Natural killer cell (primary cell): ENCODE measurements at regions not wholly inside any gene's neighbourhood (a gene's known extent, or its start where the extent isn't known, plus 50 kb on each side); places are given as distances from the start of the nearest gene placed in this dataset.

Experiments used
- ATAC-seq, 3 donors: fragments of 150-1000 bp in 2 of 3; fragments of 200-7000 bp in 1 of 3; cut with Tn5 transposase; 1 replicate in 1 of 3; 2 replicates in 2 of 3; pipeline ENCODE4 v1.10.0; 2021; ENCODE audit warnings: mild to moderate bottlenecking in 2 of 3, moderate library complexity in 2 of 3
- DNase-seq, 2 donors: peaks; one replicate each; pipeline versions ENCODE4 v3.0.0 to v3.0.0-alpha.2; 2013 to 2021; ENCODE audit warnings: mixed read lengths in 1 of 2
- H3K27ac ChIP-seq: one replicate; pipeline ENCODE4 v1.5.1; 2013; ENCODE audit warnings: mild to moderate bottlenecking, low read length
- H3K27me3 ChIP-seq: one replicate; pipeline ENCODE4 v1.6.1; 2013; ENCODE audit warnings: low read length; ENCODE audit not compliant: control insufficient read depth, insufficient read depth
- H3K36me3 ChIP-seq: one replicate; pipeline ENCODE4 v1.6.1; 2013; ENCODE audit warnings: low read length; ENCODE audit not compliant: control insufficient read depth, insufficient read depth
- H3K4me1 ChIP-seq: one replicate; pipeline ENCODE4 v1.6.1; 2013; ENCODE audit warnings: low read length; ENCODE audit not compliant: control insufficient read depth, insufficient read depth
- H3K4me3 ChIP-seq: one replicate; pipeline ENCODE4 v1.5.1; 2013; ENCODE audit warnings: low read length
- H3K9me3 ChIP-seq: one replicate; pipeline ENCODE4 v1.6.1; 2013; ENCODE audit warnings: low read length; ENCODE audit not compliant: control insufficient read depth, insufficient read depth
- H3K27ac Mint-ChIP-seq, 2 donors: one replicate each; pipeline ENCODE4 v1.8.0; 2022; ENCODE audit warnings: mild to moderate bottlenecking in 2 of 2, mixed read lengths in 2 of 2, moderate library complexity in 1 of 2
- H3K27me3 Mint-ChIP-seq, 2 donors: one replicate each; pipeline ENCODE4 v1.8.0; 2022; ENCODE audit warnings: low read depth in 2 of 2, mixed read lengths in 2 of 2
- H3K36me3 Mint-ChIP-seq: one replicate; pipeline ENCODE4 v1.8.0; 2022; ENCODE audit warnings: mixed read lengths
- H3K4me1 Mint-ChIP-seq, 2 donors: one replicate each; pipeline ENCODE4 v1.8.0; 2022; ENCODE audit warnings: mixed read lengths in 2 of 2
- H3K4me3 Mint-ChIP-seq: one replicate; pipeline ENCODE4 v1.8.0; 2022; ENCODE audit warnings: mild to moderate bottlenecking, moderate library complexity, mixed read lengths
- H3K9me3 Mint-ChIP-seq, 2 donors: one replicate each; pipeline ENCODE4 v1.8.0; 2022; ENCODE audit warnings: mixed read lengths in 2 of 2
- WGBS: methylation state at CpG from one replicate; pipeline ENCODE4 v1.1.7; 2013; ENCODE audit warnings: missing lambda C conversion rate; ENCODE audit not compliant: insufficient coverage; 5-methylcytosine and 5-hydroxymethylcytosine counted together
- intact Hi-C: fragments of 100-400 bp; cut with micrococcal nuclease; formaldehyde crosslinking; loops from one replicate; pipeline ENCODE4 v1.14.2; 2022
- TF ChIP-seq, protein P1 (sequence below): fragments of 200-600 bp; IDR thresholded peaks from one replicate; pipeline ENCODE4 v1.8.0; 2022; ENCODE audit warnings: antibody characterized with exemption

DNA sequence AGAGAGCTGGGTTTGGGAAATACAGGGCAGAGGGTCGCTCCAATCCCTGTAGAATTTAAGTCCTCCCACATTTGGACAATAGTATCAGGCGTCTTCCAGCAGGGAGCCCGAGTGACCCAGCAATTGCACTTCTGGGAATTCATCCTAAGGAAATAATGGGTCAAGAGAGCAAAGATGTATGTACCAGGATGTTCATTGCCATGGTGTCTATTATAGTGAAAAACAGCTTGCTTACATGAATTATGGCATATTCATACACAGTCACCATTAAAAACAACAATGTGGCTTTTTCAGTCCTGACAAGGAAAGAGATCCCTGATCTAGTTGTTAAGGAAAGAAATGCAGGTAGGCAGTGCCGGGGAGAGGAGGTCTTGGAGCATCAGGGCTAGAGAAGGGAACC is 167.7 kb downstream of the PJA1 start:
- H3K36me3 Mint-ChIP-seq, result no peaks in the 10 kb centered on the region

DNA sequence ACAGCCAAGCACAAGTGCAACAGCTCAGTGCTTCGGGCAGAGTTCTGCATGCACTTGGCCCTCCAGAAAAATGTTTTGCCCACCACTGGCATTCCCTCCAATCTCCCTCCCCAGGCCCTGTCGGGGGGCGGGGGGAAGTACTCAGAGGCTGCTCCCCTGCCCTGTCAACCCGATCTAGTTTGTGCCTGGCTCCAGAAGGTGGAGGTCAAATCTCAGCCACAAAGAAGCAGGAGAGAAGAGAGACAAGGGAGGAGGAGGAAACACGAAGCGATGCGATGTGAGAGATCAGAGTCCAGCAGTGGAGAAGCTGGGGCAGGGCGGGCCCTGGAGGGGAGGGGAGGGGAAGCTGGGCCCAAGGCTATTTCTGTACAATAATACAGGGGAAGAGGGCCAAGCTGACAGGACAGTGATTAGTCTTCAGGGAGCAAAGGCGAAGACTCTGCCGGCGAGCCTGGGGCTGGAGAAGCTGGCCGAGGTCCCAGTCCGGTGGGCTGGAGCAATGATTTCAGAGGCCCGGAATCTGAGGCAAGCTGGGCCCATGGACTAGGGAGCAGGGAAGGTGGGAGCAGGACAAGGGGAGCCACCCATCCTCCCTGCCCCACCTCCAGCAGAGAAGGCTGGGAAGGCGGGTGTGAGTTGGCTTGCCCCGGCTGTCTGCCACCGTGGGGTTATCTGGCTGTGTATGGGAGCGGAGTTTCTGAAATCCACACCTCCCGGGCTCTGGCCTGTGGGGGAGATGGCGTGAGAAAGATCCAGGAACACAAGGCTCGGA is 167.1 kb downstream of the EFNB1 start:
- 90% methylated on average over 18 of the region's 21 CpGs for WGBS
- Mint-ChIP-seq H3K27me3 (peaks cover 4 to 23% of the 10 kb centered on the region in 2 donors), H3K36me3 (no peaks in the 10 kb centered on the region), H3K4me3 (no peak overlapping the region), H3K27ac (no peak overlapping the region), H3K4me1 (no peaks in the 10 kb centered on the region), H3K9me3 (no peaks in the 10 kb centered on the region)
- ATAC-seq (no peak), DNase-seq (no peak)
- intact Hi-C loops, result no loop called here
- Histone ChIP-seq H3K36me3 (no peaks in the 10 kb centered on the region), H3K27ac (no peak overlapping the region), H3K27me3 (no peaks in the 10 kb centered on the region), H3K4me3 (no peak overlapping the region), H3K4me1 (no peaks in the 10 kb centered on the region), H3K9me3 (no peaks in the 10 kb centered on the region)
- TF ChIP-seq, protein P1, sequence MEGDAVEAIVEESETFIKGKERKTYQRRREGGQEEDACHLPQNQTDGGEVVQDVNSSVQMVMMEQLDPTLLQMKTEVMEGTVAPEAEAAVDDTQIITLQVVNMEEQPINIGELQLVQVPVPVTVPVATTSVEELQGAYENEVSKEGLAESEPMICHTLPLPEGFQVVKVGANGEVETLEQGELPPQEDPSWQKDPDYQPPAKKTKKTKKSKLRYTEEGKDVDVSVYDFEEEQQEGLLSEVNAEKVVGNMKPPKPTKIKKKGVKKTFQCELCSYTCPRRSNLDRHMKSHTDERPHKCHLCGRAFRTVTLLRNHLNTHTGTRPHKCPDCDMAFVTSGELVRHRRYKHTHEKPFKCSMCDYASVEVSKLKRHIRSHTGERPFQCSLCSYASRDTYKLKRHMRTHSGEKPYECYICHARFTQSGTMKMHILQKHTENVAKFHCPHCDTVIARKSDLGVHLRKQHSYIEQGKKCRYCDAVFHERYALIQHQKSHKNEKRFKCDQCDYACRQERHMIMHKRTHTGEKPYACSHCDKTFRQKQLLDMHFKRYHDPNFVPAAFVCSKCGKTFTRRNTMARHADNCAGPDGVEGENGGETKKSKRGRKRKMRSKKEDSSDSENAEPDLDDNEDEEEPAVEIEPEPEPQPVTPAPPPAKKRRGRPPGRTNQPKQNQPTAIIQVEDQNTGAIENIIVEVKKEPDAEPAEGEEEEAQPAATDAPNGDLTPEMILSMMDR, result no peak

More for the DNA sequence above, 167.7 kb downstream of the PJA1 start:
- H3K4me1 ChIP-seq, result no peaks in the 10 kb centered on the region
- ATAC-seq, result no peak
- no peaks in the 10 kb centered on the region for H3K4me1 Mint-ChIP-seq
- no peak overlapping the region for H3K4me3 ChIP-seq
- H3K27ac ChIP-seq, result no peak overlapping the region
- intact Hi-C loops, result no loop called here
- H3K9me3 Mint-ChIP-seq, result no peaks in the 10 kb centered on the region
- peaks cover 6 to 33% of the 10 kb centered on the region in 2 donors for H3K27me3 Mint-ChIP-seq
- no peak overlapping the region for H3K27ac Mint-ChIP-seq
- DNase-seq, result no peak
- H3K4me3 Mint-ChIP-seq, result no peak overlapping the region
- TF ChIP-seq, protein P1, result no peak
- no peaks in the 10 kb centered on the region for H3K9me3 ChIP-seq
- 89% methylated on average over 2 of the region's 4 CpGs for WGBS
- H3K36me3 ChIP-seq, result no peaks in the 10 kb centered on the region
- no peaks in the 10 kb centered on the region for H3K27me3 ChIP-seq

DNA sequence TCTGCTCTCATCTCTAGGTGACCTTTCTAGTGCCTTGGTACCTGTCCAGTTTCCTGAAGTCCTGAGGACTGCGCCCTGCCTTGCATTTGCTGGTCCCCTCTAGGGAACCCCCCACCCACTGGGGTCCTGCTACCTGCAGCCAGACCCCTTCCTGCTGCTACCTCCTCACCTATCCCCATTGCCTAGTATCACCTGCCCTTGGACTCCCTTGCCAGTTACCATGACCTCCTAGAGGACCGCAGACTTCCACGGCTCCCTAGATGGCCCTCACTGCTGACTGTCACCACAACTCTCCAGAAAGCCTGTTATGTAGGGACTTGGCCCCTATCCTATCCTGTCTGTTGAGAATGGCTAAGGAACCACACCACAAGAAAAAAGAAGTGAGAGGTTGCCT is 166.6 kb downstream of the EFNB1 start:
- Mint-ChIP-seq H3K4me1 (no peaks in the 10 kb centered on the region), H3K27me3 (peaks cover 3 to 18% of the 10 kb centered on the region in 2 donors), H3K9me3 (no peaks in the 10 kb centered on the region), H3K4me3 (no peak overlapping the region), H3K36me3 (no peaks in the 10 kb centered on the region), H3K27ac (no peak overlapping the region)
- DNase-seq, result no peak
- 79% methylated on average over 3 of the region's 3 CpGs for whole genome bisulfite sequencing
- no peak overlapping the region for H3K27ac ChIP-seq
- H3K27me3 ChIP-seq, result no peaks in the 10 kb centered on the region
- H3K36me3 ChIP-seq, result no peaks in the 10 kb centered on the region
- H3K4me3 ChIP-seq, result no peak overlapping the region
- no peaks in the 10 kb centered on the region for H3K9me3 ChIP-seq
- H3K4me1 ChIP-seq, result no peaks in the 10 kb centered on the region
- intact Hi-C loops, result no loop called here
- TF ChIP-seq, protein P1, result no peak
- no peak for ATAC-seq

DNA sequence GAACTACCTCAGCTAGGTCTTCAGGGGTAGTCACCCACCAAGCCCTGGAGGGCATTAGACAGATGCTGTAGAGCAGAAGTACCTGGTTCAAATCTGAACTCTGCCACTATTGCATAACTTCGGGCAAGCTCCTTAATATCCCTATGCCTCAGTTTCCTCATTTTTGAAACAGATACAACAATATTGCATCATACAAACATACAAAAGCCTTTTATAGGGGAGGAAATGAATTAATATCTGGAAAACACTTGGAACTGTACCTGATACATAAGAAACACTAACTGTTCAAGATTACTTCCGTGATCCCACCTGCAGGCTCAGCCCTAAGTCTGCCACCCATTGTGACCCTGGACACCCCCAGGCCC is 166.1 kb downstream of the EFNB1 start:
- intact Hi-C loops, result no loop called here
- DNase-seq (no peak), ATAC-seq (no peak)
- no peaks in the 10 kb centered on the region for H3K27me3 ChIP-seq
- no peak overlapping the region for H3K4me3 ChIP-seq
- Mint-ChIP-seq H3K9me3 (no peaks in the 10 kb centered on the region), H3K4me3 (no peak overlapping the region), H3K27ac (no peak overlapping the region), H3K27me3 (peaks cover 3 to 18% of the 10 kb centered on the region in 2 donors), H3K36me3 (no peaks in the 10 kb centered on the region), H3K4me1 (no peaks in the 10 kb centered on the region)
- 94% methylated on average over 1 of the region's 2 CpGs for WGBS
- no peaks in the 10 kb centered on the region for H3K9me3 ChIP-seq
- H3K36me3 ChIP-seq, result no peaks in the 10 kb centered on the region
- no peak overlapping the region for H3K27ac ChIP-seq
- H3K4me1 ChIP-seq, result no peaks in the 10 kb centered on the region
- TF ChIP-seq, protein P1, result no peak
